ENCODE measurements at regions not wholly inside any gene's neighbourhood (a gene's known extent, or its start where the extent isn't known, plus 50 kb on each side); places are given as distances from the start of the nearest gene placed in this dataset.

DNA sequence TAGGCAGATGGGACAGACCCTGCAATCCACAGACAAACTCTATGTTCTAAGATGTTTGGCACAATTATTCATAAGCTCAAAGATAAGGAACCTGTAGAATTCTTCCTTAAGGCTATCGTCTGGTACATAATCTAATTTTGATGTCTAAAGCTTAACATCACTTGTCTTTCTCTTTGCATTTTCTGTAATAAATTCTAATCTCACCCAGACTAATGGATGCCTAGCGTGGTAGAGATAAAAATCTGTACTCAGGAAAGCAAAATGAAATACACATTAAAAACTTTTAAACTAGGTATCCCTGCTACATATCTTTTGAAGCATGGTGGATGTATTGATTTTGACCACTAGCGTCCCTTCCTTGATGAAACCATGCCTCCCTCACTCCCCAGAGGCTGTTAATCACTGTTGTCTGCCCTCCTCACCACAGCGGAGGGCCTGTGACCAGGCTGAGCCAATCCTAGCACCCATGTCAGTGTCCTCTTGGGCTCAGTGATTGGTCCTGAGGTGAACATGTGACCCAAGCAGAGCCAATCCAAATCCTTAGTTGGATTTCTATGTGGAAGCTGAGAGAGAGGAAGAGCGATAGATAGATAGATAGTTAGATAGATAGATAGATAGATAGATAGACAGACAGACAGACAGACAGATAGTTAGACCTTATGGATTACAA, 82.2 kb upstream of the GRK3 start:
- no peaks in the 10 kb centered on the region for H3K9me2 ChIP-seq (ENCODE audit: insufficient read depth, low read length)
- TF ChIP-seq POLR2AphosphoS5 (IDR thresholded peaks at IDR 0.05) (no peak), TAF1 (IDR thresholded peaks at IDR 0.05; ENCODE audit: low read depth) (no peak), MXI1 (conservative IDR thresholded peaks at IDR 0.05; ENCODE audit: poor library complexity, severe bottlenecking) (no peak), EZH2 (IDR thresholded peaks at IDR 0.05; ENCODE audit: borderline replicate concordance, insufficient read depth, low read length, poor library complexity, severe bottlenecking) (no peak), EP300 (conservative IDR thresholded peaks at IDR 0.05; ENCODE audit: poor library complexity, severe bottlenecking) (no peak), RAD21 (conservative IDR thresholded peaks at IDR 0.05) (no peak), SMC3 (conservative IDR thresholded peaks at IDR 0.05; ENCODE audit: poor library complexity) (no peak)
- TF ChIP-seq, protein P1, sequence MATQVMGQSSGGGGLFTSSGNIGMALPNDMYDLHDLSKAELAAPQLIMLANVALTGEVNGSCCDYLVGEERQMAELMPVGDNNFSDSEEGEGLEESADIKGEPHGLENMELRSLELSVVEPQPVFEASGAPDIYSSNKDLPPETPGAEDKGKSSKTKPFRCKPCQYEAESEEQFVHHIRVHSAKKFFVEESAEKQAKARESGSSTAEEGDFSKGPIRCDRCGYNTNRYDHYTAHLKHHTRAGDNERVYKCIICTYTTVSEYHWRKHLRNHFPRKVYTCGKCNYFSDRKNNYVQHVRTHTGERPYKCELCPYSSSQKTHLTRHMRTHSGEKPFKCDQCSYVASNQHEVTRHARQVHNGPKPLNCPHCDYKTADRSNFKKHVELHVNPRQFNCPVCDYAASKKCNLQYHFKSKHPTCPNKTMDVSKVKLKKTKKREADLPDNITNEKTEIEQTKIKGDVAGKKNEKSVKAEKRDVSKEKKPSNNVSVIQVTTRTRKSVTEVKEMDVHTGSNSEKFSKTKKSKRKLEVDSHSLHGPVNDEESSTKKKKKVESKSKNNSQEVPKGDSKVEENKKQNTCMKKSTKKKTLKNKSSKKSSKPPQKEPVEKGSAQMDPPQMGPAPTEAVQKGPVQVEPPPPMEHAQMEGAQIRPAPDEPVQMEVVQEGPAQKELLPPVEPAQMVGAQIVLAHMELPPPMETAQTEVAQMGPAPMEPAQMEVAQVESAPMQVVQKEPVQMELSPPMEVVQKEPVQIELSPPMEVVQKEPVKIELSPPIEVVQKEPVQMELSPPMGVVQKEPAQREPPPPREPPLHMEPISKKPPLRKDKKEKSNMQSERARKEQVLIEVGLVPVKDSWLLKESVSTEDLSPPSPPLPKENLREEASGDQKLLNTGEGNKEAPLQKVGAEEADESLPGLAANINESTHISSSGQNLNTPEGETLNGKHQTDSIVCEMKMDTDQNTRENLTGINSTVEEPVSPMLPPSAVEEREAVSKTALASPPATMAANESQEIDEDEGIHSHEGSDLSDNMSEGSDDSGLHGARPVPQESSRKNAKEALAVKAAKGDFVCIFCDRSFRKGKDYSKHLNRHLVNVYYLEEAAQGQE (IDR thresholded peaks at IDR 0.05; ENCODE audit: borderline replicate concordance): no peak
- TF ChIP-seq, protein P2, sequence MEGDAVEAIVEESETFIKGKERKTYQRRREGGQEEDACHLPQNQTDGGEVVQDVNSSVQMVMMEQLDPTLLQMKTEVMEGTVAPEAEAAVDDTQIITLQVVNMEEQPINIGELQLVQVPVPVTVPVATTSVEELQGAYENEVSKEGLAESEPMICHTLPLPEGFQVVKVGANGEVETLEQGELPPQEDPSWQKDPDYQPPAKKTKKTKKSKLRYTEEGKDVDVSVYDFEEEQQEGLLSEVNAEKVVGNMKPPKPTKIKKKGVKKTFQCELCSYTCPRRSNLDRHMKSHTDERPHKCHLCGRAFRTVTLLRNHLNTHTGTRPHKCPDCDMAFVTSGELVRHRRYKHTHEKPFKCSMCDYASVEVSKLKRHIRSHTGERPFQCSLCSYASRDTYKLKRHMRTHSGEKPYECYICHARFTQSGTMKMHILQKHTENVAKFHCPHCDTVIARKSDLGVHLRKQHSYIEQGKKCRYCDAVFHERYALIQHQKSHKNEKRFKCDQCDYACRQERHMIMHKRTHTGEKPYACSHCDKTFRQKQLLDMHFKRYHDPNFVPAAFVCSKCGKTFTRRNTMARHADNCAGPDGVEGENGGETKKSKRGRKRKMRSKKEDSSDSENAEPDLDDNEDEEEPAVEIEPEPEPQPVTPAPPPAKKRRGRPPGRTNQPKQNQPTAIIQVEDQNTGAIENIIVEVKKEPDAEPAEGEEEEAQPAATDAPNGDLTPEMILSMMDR (IDR thresholded peaks at IDR 0.05; ENCODE audit: poor library complexity, severe bottlenecking): no peak
- H3F3A ChIP-seq (ENCODE audit: insufficient read depth, low read length, poor library complexity, severe bottlenecking): no peaks in the 10 kb centered on the region
- no peaks in the 10 kb centered on the region for H3K9me3 ChIP-seq (ENCODE audit: low read length)
- no peak overlapping the region for H3K4me3 ChIP-seq (ENCODE audit: low read length)
- H3K79me2 ChIP-seq (replicated peaks; ENCODE audit: insufficient read depth, low read length): no peaks in the 10 kb centered on the region
- H3K27ac ChIP-seq (ENCODE audit: low read length): no peak overlapping the region
- no peak overlapping the region for H2AFZ ChIP-seq (ENCODE audit: low read depth, low read length)
- H3K36me3 ChIP-seq (ENCODE audit: insufficient read depth, low read length): peaks cover 3% of the 10 kb centered on the region
- H4K20me1 ChIP-seq (ENCODE audit: insufficient read depth): no peaks in the 10 kb centered on the region
- no peak overlapping the region for H3K9ac ChIP-seq (ENCODE audit: low read length)
- no peak overlapping the region for H3K4me2 ChIP-seq (ENCODE audit: low read length)
- H3K27me3 ChIP-seq (ENCODE audit: insufficient read depth, low read depth, low read length): no peaks in the 10 kb centered on the region

DNA sequence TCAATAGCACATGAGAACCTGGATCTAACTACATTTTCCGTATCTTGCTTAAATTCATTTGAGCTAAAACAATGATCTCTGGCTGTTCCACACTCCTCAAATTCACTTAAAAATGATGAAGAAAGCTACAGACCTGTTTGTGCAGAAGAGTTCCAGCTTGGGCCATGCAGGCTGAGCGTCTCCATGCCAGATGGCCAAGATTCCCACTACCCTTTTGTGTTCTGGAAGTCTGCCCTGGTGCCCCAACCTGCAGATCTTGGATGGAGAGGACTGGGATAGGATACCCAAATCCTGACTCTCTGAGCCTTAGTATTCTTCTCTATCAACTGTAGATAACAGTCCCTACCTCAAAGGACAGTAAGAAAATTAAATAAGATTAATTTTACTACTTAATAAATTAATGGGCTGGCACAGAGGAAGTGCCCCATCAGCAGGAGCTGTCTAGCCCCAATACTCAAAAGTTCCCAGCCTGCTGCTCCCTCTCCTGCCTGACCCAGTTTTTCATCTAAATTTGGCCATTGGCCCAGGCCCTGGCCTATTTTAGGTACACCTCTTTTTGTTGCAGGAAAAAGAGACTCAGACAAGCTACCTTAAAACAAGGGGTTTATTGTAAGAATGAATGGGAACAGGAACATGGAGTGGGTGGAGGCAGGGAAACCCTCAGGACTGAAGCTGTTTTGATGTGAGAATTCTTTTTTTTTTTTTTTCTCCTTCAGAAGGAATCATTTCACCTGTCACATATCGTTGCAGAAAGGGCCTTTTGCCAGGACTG, 81.4 kb upstream of the GRK3 start:
- Histone ChIP-seq H4K20me1 (ENCODE audit: insufficient read depth) (no peaks in the 10 kb centered on the region), H2AFZ (ENCODE audit: low read depth, low read length) (no peak overlapping the region), H3K9me3 (ENCODE audit: low read length) (no peaks in the 10 kb centered on the region), H3K79me2 (replicated peaks; ENCODE audit: insufficient read depth, low read length) (no peaks in the 10 kb centered on the region), H3K27me3 (ENCODE audit: insufficient read depth, low read depth, low read length) (no peaks in the 10 kb centered on the region), H3K4me3 (ENCODE audit: low read length) (no peak overlapping the region), H3K36me3 (ENCODE audit: insufficient read depth, low read length) (no peaks in the 10 kb centered on the region), H3K9ac (ENCODE audit: low read length) (no peak overlapping the region), H3K27ac (ENCODE audit: low read length) (no peak overlapping the region), H3K9me2 (ENCODE audit: insufficient read depth, low read length) (no peaks in the 10 kb centered on the region), H3F3A (ENCODE audit: insufficient read depth, low read length, poor library complexity, severe bottlenecking) (no peaks in the 10 kb centered on the region), H3K4me2 (ENCODE audit: low read length) (no peak overlapping the region)
- TF ChIP-seq EZH2 (IDR thresholded peaks at IDR 0.05; ENCODE audit: borderline replicate concordance, insufficient read depth, low read length, poor library complexity, severe bottlenecking) (no peak), EP300 (conservative IDR thresholded peaks at IDR 0.05; ENCODE audit: poor library complexity, severe bottlenecking) (no peak), POLR2AphosphoS5 (IDR thresholded peaks at IDR 0.05) (no peak), RAD21 (conservative IDR thresholded peaks at IDR 0.05) (no peak), MXI1 (conservative IDR thresholded peaks at IDR 0.05; ENCODE audit: poor library complexity, severe bottlenecking) (no peak), TAF1 (IDR thresholded peaks at IDR 0.05; ENCODE audit: low read depth) (no peak), SMC3 (conservative IDR thresholded peaks at IDR 0.05; ENCODE audit: poor library complexity) (no peak)
- TF ChIP-seq, protein P2 (IDR thresholded peaks at IDR 0.05; ENCODE audit: poor library complexity, severe bottlenecking): no peak
- TF ChIP-seq, protein P1 (IDR thresholded peaks at IDR 0.05; ENCODE audit: borderline replicate concordance): no peak
